ENCODE measurements at regions not wholly inside any gene's neighbourhood (a gene's known extent, or its start where the extent isn't known, plus 50 kb on each side); places are given as distances from the start of the nearest gene placed in this dataset.
"Not testable (repeated sequence)": the region's sequence is repeated elsewhere in the genome, so short reads cannot be mapped to it uniquely, and the experiment has no call there.

GRCh38 chr2:4981802-4982409 is 710.3 kb upstream of the SOX11 start:
- Histone ChIP-seq H3K4me3 (no peak overlapping the region), H3K36me3 (no peaks in the 10 kb centered on the region), H3K4me1 (no peaks in the 10 kb centered on the region), H3K9me3 (no peaks in the 10 kb centered on the region), H3K27me3 (no peaks in the 10 kb centered on the region), H3K27ac (no peak overlapping the region)
- no peak for DNase-seq (ENCODE audit: low spot score in 2 of 2)
- TF ChIP-seq POLR2A (IDR thresholded peaks at IDR 0.05) (no peak), CTCF (IDR thresholded peaks at IDR 0.05) (no peak), POLR2AphosphoS5 (IDR thresholded peaks at IDR 0.05) (no peak)
- intact Hi-C loops (cut with DNase I; ENCODE audit: low total_unique reads): no loop called here

GRCh38 chr2:4988444-4988843 is 703.7 kb upstream of the SOX11 start:
- H3K4me3 ChIP-seq; H3K4me1 ChIP-seq; DNase-seq (ENCODE audit: low spot score in 2 of 2); intact Hi-C loops (cut with DNase I; ENCODE audit: low total_unique reads); H3K36me3 ChIP-seq; H3K27ac ChIP-seq; H3K9me3 ChIP-seq; H3K27me3 ChIP-seq: not testable (repeated sequence)

- H3K27ac ChIP-seq: no peak overlapping the region
- TF ChIP-seq POLR2A (IDR thresholded peaks at IDR 0.05) (no peak), POLR2AphosphoS5 (IDR thresholded peaks at IDR 0.05) (no peak), CTCF (IDR thresholded peaks at IDR 0.05) (no peak)
- no peaks in the 10 kb centered on the region for H3K9me3 ChIP-seq
- DNase-seq (ENCODE audit: low spot score in 2 of 2): no peak
- H3K4me3 ChIP-seq: no peak overlapping the region
- intact Hi-C loops (cut with DNase I; ENCODE audit: low total_unique reads): no loop called here
- H3K27me3 ChIP-seq: no peaks in the 10 kb centered on the region
- H3K4me1 ChIP-seq: no peaks in the 10 kb centered on the region
- H3K36me3 ChIP-seq: no peaks in the 10 kb centered on the region
Measured at GRCh38 chr2:4992226-4992625, 700.0 kb upstream of the SOX11 start.

GRCh38 chr2:4995466-4995865 is 696.7 kb upstream of the SOX11 start:
- Histone ChIP-seq H3K27ac (no peak overlapping the region), H3K9me3 (peaks cover 0 to 8% of the 10 kb centered on the region in 2 donors), H3K36me3 (no peaks in the 10 kb centered on the region), H3K27me3 (no peaks in the 10 kb centered on the region), H3K4me1 (no peaks in the 10 kb centered on the region), H3K4me3 (no peak overlapping the region)
- intact Hi-C loops (cut with DNase I; ENCODE audit: low total_unique reads): no loop called here
- TF ChIP-seq POLR2A (IDR thresholded peaks at IDR 0.05) (no peak), CTCF (IDR thresholded peaks at IDR 0.05) (no peak), POLR2AphosphoS5 (IDR thresholded peaks at IDR 0.05) (no peak)
- no peak for DNase-seq (ENCODE audit: low spot score in 2 of 2)

GRCh38 chr2:5007596-5007995 is 684.6 kb upstream of the SOX11 start:
- DNase-seq (ENCODE audit: low spot score in 2 of 2): no peak
- H3K27me3 ChIP-seq: no peaks in the 10 kb centered on the region
- H3K27ac ChIP-seq: no peak overlapping the region
- no peak for TF ChIP-seq POLR2AphosphoS5 (IDR thresholded peaks at IDR 0.05)
- TF ChIP-seq POLR2A (IDR thresholded peaks at IDR 0.05): no peak
- no peak for TF ChIP-seq CTCF (IDR thresholded peaks at IDR 0.05)
- intact Hi-C loops (cut with DNase I; ENCODE audit: low total_unique reads): no loop called here
- no peaks in the 10 kb centered on the region for H3K9me3 ChIP-seq
- no peaks in the 10 kb centered on the region for H3K36me3 ChIP-seq
- H3K4me3 ChIP-seq: no peak overlapping the region
- no peaks in the 10 kb centered on the region for H3K4me1 ChIP-seq

GRCh38 chr2:5019324-5019723 is 672.9 kb upstream of the SOX11 start:
- H3K9me3 ChIP-seq: peaks cover 4 to 10% of the 10 kb centered on the region in 2 donors
- DNase-seq (ENCODE audit: low spot score in 2 of 2): no peak
- no peak overlapping the region for H3K27ac ChIP-seq
- H3K36me3 ChIP-seq: no peaks in the 10 kb centered on the region
- no peaks in the 10 kb centered on the region for H3K4me1 ChIP-seq
- no peaks in the 10 kb centered on the region for H3K27me3 ChIP-seq
- H3K4me3 ChIP-seq: no peak overlapping the region
- TF ChIP-seq POLR2A (IDR thresholded peaks at IDR 0.05) (no peak), CTCF (IDR thresholded peaks at IDR 0.05) (no peak), POLR2AphosphoS5 (IDR thresholded peaks at IDR 0.05) (no peak)
- intact Hi-C loops (cut with DNase I; ENCODE audit: low total_unique reads): no loop called here

Measured in breast epithelium (tissue), 4 donors.